ENCODE measurements at regions not wholly inside any gene's neighbourhood (a gene's known extent, or its start where the extent isn't known, plus 50 kb on each side); places are given as distances from the start of the nearest gene placed in this dataset.
"Not testable (repeated sequence)": the region's sequence is repeated elsewhere in the genome, so short reads cannot be mapped to it uniquely, and the experiment has no call there.

GRCh38 chr12:92062539-92063493, 82.8 kb downstream of the BTG1 start:
- Histone ChIP-seq H3K36me3 (no peaks in the 10 kb centered on the region), H3K9me3 (no peaks in the 10 kb centered on the region), H3K4me1 (peaks cover 3 to 28% (median 7%) of the 10 kb centered on the region in 3 donors), H3K27ac (no peak overlapping the region), H3K27me3 (no peaks in the 10 kb centered on the region), H3K4me3 (no peak overlapping the region)
- TF ChIP-seq, protein P1, sequence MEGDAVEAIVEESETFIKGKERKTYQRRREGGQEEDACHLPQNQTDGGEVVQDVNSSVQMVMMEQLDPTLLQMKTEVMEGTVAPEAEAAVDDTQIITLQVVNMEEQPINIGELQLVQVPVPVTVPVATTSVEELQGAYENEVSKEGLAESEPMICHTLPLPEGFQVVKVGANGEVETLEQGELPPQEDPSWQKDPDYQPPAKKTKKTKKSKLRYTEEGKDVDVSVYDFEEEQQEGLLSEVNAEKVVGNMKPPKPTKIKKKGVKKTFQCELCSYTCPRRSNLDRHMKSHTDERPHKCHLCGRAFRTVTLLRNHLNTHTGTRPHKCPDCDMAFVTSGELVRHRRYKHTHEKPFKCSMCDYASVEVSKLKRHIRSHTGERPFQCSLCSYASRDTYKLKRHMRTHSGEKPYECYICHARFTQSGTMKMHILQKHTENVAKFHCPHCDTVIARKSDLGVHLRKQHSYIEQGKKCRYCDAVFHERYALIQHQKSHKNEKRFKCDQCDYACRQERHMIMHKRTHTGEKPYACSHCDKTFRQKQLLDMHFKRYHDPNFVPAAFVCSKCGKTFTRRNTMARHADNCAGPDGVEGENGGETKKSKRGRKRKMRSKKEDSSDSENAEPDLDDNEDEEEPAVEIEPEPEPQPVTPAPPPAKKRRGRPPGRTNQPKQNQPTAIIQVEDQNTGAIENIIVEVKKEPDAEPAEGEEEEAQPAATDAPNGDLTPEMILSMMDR (IDR thresholded peaks at IDR 0.05), result no peak
- TF ChIP-seq POLR2AphosphoS5 (IDR thresholded peaks at IDR 0.05) (no peak), POLR2A (IDR thresholded peaks at IDR 0.05) (no peak), EP300 (IDR thresholded peaks at IDR 0.05) (no peak)
- WGBS, 2 donors (ENCODE audit: low coverage in 1 of 2), result 91 to 93% methylated on average over 6 of the region's 6 CpGs
- ATAC-seq, result no peak

DNA sequence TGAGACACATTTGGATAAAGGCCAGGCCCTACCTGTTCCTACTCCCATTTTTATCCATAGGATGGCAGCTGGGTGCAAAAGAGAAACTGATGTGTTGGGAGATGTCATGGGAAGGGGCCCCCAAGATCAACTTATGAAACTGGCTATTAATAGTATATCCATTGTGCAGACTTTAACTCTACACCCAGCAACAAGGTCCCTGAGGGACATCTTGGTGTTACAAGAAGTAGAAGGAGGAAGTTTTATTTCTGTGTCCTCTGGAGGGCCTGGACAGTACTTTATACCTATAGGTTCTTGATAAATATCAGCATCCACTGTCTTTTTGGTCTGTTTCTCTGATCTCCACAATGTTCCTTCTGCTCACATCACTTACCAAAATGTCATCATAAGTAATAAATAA, 84.6 kb downstream of the BTG1 start:
- Histone ChIP-seq H3K27me3 (no peaks in the 10 kb centered on the region), H3K4me3 (no peak overlapping the region), H3K27ac (no peak overlapping the region), H3K9me3 (no peaks in the 10 kb centered on the region), H3K36me3 (no peaks in the 10 kb centered on the region), H3K4me1 (peaks cover 3 to 28% (median 7%) of the 10 kb centered on the region in 3 donors)
- TF ChIP-seq EP300 (IDR thresholded peaks at IDR 0.05) (no peak), POLR2A (IDR thresholded peaks at IDR 0.05) (no peak), POLR2AphosphoS5 (IDR thresholded peaks at IDR 0.05) (no peak)
- TF ChIP-seq, protein P1 (IDR thresholded peaks at IDR 0.05), result no peak
- ATAC-seq, result no peak

DNA sequence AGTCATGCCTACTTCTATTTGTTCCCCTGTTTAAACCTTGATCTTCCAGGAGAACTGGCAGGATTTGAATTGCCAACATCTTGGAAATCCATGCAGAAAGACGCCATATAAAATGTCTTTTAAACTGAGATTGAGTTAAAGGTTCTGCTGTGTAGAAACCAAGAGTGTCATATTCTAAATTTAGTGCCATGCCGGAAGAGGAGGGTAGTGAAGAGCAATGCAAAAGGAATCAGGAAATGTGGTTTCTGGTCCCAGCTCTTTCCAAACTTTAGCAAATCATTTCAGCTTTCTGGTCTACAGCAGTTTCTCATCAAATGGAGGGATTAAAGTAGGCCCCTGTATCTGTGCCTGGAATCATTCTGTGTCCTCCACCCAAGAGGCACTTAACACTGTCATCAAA, 85.7 kb downstream of the BTG1 start:
- Histone ChIP-seq H3K4me3 (no peak overlapping the region), H3K27ac (no peak overlapping the region), H3K36me3 (no peaks in the 10 kb centered on the region), H3K9me3 (no peaks in the 10 kb centered on the region), H3K4me1 (peaks cover 3 to 17% (median 7%) of the 10 kb centered on the region in 3 donors), H3K27me3 (no peaks in the 10 kb centered on the region)
- 63 to 67% methylated on average over 2 of the region's 2 CpGs for whole genome bisulfite sequencing, 2 donors (ENCODE audit: low coverage in 1 of 2)
- ATAC-seq, result no peak
- TF ChIP-seq POLR2A (IDR thresholded peaks at IDR 0.05) (no peak), EP300 (IDR thresholded peaks at IDR 0.05) (no peak), POLR2AphosphoS5 (IDR thresholded peaks at IDR 0.05) (no peak)
- TF ChIP-seq, protein P1 (IDR thresholded peaks at IDR 0.05), result no peak

GRCh38 chr12:92058664-92059063, 87.0 kb downstream of the BTG1 start:
- H3K9me3 ChIP-seq, result no peaks in the 10 kb centered on the region
- TF ChIP-seq POLR2A (IDR thresholded peaks at IDR 0.05) (no peak), POLR2AphosphoS5 (IDR thresholded peaks at IDR 0.05) (no peak), EP300 (IDR thresholded peaks at IDR 0.05) (no peak)
- TF ChIP-seq, protein P1 (IDR thresholded peaks at IDR 0.05), result no peak
- no peaks in the 10 kb centered on the region for H3K36me3 ChIP-seq
- 100% methylated on average over 1 of the region's 1 CpG for WGBS, 2 donors (ENCODE audit: low coverage in 1 of 2)
- peaks cover 0 to 4% (median 0%) of the 10 kb centered on the region in 3 donors for H3K4me1 ChIP-seq
- H3K27me3 ChIP-seq, result no peaks in the 10 kb centered on the region
- ATAC-seq, result no peak
- H3K27ac ChIP-seq, result no peak overlapping the region
- no peak overlapping the region for H3K4me3 ChIP-seq

- not testable (repeated sequence) for H3K27ac ChIP-seq, H3K27me3 ChIP-seq, H3K9me3 ChIP-seq, H3K36me3 ChIP-seq, ATAC-seq, H3K4me1 ChIP-seq, H3K4me3 ChIP-seq
- 100% methylated on average over 1 of the region's 1 CpG; no CpG with 5 or more reads in 1 of the 2 donors for WGBS, 2 donors (ENCODE audit: low coverage in 1 of 2)
Measured at GRCh38 chr12:92056756-92057155, 88.9 kb downstream of the BTG1 start.
